ES-I3 (cell line): ENCODE measurements at regions not wholly inside any gene's neighbourhood (a gene's known extent, or its start where the extent isn't known, plus 50 kb on each side); places are given as distances from the start of the nearest gene placed in this dataset.
A peak's percentile ranks its signal among the peaks of the same experiment; 100 is the strongest.
"Not testable (repeated sequence)": the region's sequence is repeated elsewhere in the genome, so short reads cannot be mapped to it uniquely, and the experiment has no call there.

Source experiments
- H3K36me3 ChIP-seq: 2 replicates; pipeline ENCODE4 v1.6.1; 2013; ENCODE audit warnings: mild to moderate bottlenecking, low read length, control low read depth, moderate library complexity; ENCODE audit not compliant: insufficient read depth
- H3K4me1 ChIP-seq: 2 replicates; pipeline ENCODE4 v1.6.1; 2013; ENCODE audit warnings: mild to moderate bottlenecking, control low read depth, low read length; ENCODE audit not compliant: insufficient read depth
- H3K9ac ChIP-seq: 2 replicates; pipeline ENCODE4 v1.6.1; 2013; ENCODE audit warnings: low read depth, mild to moderate bottlenecking, low read length, moderate library complexity
- H3K9me3 ChIP-seq: 2 replicates; pipeline ENCODE4 v1.6.1; 2013; ENCODE audit warnings: mild to moderate bottlenecking, low read length, moderate library complexity; ENCODE audit not compliant: control insufficient read depth, insufficient read depth

DNA sequence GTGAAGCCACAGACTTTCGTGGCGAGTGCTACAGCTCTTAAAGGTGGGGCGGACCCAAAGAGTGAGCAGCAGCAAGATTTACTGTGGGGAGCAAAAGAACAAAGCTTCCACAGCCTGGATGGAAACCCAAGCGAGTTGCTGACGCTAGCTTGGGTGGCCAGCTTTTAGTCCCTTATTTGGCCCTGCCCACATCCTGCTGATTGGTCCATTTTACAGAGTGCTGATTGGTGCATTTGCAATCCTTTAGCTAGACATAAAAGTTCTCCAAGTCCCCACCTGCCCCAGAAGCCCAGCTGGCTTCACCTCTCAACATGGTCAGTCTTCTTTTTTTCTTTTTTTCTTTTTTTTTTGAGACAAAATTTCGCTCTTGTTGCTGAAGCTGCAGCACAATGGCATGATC lies 161.0 kb downstream of the SPATA31A6 start:
- H3K36me3 ChIP-seq, H3K4me1 ChIP-seq, H3K9ac ChIP-seq, H3K9me3 ChIP-seq: not testable (repeated sequence)

DNA sequence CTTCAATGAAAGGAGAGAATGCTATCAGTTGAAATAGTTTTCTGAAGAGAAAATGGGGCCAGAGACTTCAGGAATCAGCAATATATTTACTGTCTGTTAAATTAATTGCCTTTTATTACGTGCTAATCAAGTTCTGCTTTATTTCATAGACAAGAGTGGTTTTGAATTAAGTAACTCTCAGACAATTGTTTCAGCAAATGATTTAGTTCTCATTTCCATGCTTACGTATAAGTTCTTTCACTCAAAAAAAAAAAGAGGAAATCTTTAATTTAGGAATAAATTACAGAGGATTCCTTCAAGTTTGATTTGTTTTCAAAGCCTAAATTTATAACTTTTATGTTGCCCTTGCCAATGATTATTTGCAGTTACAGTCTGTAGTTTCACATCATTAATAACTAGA lies 163.5 kb downstream of the SPATA31A6 start:
- H3K36me3 ChIP-seq, H3K4me1 ChIP-seq, H3K9me3 ChIP-seq, H3K9ac ChIP-seq: not testable (repeated sequence)

DNA sequence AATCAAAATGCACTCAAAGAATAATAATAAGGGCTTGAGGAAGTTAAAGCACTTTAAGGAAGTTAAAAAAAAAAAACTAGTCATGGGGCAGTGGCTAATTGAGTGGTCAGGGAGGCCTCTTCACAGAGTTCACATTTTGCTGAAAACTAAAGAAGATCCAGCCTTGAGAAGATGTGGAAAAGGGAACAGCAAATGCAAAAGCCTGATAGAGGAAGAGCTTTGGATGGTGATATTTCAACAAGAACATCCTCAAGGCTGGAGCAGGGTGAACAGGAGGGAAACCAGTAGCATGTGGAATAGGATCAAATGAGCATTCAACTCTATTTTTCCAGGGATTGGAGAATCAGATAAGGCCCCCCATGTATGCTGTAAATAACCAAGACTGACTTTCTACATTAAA lies 165.7 kb downstream of the SPATA31A6 start:
- not testable (repeated sequence) for H3K4me1 ChIP-seq, H3K36me3 ChIP-seq, H3K9ac ChIP-seq, H3K9me3 ChIP-seq

DNA sequence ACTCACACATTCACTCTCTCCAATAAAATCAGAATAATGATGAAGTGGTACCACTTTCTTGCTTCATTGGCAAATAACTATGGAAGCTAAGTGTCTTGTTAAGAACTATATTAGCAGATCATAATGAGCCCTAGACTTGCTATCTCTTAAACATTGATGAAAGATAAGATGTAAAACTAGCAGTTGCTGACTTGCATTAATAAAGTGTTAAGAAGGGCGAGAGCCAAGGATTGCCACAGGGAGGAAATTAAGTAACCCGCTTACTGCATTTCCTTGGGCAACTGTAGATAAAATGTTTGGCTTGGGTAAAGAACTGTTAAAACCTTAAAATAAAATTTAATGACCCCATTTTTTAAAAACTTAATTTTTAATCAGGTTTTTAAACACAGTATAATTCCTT lies 167.0 kb downstream of the SPATA31A6 start:
- not testable (repeated sequence) for H3K9me3 ChIP-seq, H3K36me3 ChIP-seq, H3K4me1 ChIP-seq, H3K9ac ChIP-seq

DNA sequence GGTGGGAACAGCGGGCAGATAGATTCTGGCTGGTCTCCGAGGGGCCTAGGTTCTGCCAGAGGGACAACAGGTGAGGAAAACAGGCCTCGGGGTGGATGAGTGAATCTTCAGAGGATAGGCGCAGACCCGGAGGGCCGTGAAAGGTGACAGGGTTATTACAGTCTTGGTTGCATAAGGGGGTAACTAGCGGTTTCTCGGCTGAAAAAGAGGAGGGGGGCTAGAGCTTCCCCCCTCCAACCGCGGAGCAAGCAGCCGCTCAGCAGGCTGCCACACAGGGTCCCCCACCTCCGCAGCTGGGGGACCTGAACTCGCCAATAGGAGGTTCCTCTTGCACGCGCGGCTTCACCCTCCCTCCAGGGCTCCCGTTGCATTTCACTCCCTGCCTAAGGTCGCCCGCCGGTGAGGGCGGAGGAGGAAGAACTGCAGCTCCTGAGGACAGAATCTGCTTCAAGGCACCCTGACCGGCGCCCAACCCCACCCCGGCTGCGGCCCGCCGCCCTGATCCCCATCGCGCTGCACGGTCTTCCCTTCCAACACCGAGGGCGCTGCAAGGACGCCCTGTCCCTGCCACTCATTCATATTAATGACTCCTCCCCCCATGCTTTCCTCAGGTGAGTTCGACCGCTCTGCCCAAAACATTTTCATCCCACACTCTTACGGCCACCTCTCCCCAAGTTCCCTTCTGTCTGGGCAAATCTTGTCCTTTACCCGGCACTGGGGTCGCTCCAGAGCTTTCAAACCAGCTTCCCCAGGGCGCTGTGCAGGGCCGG lies 174.3 kb downstream of the SPATA31A6 start:
- not testable (repeated sequence) for H3K9me3 ChIP-seq, H3K4me1 ChIP-seq, H3K36me3 ChIP-seq
- H3K9ac ChIP-seq: peak overlapping the region; percentile 42; the same call in 1 of the 2 replicates

DNA sequence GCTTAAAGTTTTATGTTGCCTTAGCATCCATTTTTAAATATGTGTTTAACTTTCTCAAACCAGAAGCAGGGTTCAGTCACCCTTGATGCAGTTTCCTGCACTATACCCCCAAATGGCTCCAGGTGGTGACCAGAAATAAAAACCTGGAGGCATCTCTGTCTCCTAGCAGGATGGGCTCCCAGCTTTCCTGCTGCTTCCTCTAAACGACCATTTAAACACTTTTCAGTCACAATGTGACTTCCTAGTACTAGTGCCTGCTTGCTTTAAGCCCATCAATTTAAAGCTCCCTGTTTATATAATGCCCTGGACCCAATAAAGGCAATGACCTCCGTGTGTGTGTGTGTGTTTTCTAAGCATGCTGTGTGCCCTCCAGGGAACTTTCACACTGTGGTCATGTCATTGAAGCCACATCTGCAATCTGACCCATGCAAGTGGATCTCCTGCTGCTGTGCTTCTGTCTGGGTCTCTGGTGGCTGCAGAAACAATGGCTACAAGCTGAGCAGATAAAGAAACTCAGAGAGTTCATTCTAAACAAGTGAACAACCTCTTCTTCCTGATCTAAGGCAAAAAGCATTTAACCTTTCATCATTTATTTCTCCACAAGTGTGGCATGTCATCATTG lies 175.3 kb downstream of the SPATA31A6 start:
- peak overlapping the region; percentile 42; the same call in 1 of the 2 replicates for H3K9ac ChIP-seq
- H3K36me3 ChIP-seq, H3K9me3 ChIP-seq, H3K4me1 ChIP-seq: not testable (repeated sequence)

DNA sequence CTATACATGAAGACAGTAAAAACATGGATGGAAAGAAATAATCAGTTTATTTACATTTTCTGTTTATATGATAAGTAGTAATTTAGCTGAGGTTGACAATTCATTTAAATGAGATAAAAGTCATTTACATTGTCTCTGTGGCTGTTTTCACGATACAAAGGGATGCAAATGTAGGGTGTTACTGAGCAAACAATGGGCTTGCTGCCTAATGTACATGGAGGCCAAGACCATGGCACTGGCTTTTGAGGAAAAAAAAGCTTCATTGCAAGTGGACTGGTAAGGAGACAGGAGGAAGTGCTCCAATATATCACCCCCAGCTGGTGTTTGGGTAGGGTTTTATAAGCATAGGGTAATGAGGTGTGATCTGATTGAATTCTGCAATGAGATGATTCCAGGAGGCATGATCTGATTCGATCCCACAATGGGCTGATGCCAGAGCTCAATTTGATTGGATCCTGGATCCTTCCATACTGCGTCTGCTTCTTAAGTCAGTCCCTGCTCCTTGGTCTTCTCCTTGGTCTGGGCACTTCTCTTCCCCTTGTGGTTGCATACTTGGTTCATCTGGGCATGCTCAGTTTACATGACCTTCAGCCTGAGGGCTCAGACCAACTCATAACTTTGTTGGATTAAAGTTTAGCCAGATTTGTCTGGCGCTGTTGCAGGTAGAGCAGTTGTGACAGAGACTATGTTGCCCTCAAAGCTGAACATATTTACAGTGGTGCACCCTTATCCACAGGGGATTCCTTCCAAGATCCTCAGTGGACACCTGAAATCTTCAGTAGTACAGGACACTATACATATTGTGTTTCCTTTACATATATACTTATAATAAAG lies 181.2 kb downstream of the SPATA31A6 start:
- H3K9ac ChIP-seq, H3K9me3 ChIP-seq, H3K4me1 ChIP-seq, H3K36me3 ChIP-seq: not testable (repeated sequence)

DNA sequence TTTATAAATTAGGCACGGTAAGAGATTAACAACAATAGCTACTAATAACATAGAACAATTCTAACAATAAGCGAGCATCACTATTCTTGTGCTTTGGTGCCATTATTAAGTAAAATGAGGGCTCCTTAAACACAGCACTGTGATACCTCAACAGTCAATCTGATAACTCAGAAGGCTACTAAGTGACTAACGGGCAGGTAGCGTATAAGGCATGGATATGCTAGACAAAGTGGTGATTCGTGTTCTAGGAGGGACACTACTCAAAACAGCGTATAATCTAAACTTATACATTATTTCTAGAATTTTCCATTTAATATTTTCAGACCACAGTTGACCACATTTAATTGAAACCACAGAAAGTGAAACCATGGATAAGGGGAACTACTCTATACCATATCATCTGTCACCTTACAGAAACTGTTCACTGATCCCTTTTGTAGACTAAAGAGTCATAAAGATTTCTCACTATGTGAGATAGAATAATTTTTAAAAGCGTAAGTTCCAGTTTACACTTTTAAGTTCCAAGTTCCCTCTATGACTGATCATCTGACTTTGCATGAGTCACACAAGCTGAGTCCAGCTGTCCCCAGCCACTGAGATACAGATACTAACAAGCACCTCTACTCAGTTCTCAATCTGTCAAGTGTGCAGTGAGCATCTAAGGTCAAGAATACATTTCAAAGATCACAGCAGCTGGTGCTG lies 181.9 kb downstream of the SPATA31A6 start:
- not testable (repeated sequence) for H3K9ac ChIP-seq, H3K36me3 ChIP-seq, H3K9me3 ChIP-seq, H3K4me1 ChIP-seq

DNA sequence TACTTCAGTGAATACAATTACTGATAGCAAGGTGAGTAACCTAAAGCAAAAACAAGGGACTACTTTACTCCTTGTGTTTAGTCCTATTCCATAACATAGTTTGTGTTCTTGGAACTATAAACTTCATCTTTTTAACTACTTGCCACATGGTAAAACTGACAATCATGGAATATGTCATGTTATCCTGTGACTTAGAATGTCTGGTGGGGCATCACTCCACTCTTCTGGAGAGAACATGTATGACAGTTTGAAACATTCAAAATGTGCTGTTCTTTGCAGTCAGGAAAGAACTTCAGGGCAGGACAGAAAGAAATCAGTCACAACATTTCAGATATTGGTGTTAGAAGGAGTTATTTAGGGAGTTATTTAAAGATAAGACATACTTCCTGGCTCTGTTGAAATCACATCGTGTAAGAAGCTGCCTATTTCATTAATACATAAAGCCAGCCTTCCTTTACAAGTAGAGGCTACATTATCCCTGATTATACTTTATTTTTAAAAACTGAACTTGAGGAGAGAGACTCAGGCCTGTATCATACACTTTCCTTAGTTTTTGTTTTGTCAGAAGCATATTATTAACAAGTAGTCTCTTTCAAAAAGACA lies 184.9 kb downstream of the SPATA31A6 start:
- H3K9ac ChIP-seq, H3K9me3 ChIP-seq, H3K4me1 ChIP-seq, H3K36me3 ChIP-seq: not testable (repeated sequence)

DNA sequence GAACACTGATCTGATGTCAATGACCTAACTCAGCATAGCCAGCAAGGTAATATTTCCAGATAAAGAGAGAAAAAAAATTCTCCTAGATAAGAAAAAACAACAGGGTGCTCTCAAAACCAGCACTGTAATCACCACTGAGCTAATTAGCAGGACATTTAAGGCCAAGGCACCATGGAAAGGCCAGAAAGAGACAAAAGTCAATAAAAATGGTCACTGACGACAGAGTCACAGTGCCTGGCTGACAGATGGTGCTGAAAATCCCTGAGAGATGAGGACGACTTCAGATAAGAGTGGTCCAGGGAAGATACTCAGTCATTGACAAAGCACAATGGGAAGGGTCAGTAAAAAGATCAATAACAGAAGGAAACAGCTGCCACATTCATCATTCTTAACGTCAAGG lies 186.7 kb downstream of the SPATA31A6 start:
- not testable (repeated sequence) for H3K9ac ChIP-seq, H3K4me1 ChIP-seq, H3K36me3 ChIP-seq, H3K9me3 ChIP-seq

DNA sequence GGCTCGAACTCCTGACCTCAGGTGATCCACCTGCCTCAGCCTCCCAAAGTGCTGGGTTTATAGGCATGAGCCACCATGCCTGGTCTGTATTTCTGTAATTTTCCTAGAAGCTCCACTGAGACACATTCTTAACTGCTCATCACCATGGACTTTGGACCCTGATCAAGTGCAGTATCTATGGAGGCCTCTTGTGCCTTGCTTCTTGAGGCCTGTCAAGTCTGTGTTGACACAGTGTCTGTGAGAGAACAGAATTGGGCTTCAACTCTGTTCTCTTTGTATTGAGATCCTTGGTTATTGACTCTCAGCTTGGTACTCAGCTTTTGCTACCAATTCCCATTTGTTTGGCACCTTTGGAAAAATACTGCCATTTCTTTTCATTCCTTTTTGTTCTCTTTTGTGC lies 188.0 kb downstream of the SPATA31A6 start:
- not testable (repeated sequence) for H3K36me3 ChIP-seq, H3K4me1 ChIP-seq, H3K9ac ChIP-seq, H3K9me3 ChIP-seq

DNA sequence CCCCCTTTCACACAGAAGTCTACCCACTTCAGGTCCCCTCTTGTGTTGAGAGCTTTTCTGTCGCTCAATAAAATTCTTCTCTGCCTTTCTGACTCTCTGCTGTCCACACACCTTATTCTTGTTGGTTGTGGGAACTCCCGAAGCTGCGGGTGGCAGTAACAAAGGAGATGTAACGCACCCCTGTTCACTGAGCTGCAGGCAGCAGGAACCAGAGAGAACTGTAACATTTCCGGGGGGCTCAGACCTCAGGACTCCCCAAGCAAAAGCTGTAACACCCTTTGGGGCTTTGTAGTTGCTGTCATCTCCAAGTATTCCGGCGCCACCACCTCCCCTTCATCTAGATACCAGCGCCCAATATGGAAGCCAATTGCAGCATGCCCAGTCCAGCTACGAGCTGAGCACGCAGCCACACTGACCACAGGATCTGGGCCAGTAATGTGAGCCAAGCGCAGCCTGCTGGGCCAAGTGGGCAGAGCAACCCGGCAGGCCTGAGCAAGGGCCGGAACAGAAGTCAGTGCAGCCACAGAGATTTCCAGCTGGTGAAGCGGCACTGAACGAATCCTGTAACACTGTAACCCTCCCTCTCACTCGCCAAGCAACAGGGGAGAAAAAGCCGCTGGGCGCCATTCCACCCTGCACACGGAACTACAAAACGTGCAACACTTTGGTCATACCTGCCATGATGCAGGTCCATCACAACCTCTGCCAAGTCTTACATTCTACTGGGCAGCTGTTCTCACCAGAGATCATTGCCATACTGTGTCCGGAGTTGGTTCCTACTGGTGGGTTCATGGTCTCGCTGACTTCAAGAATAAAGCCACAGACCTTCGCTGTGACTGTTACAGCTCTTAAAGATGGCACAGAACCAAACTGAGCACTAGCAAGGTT lies 194.3 kb downstream of the SPATA31A6 start:
- H3K9ac ChIP-seq, H3K36me3 ChIP-seq, H3K9me3 ChIP-seq, H3K4me1 ChIP-seq: not testable (repeated sequence)

DNA sequence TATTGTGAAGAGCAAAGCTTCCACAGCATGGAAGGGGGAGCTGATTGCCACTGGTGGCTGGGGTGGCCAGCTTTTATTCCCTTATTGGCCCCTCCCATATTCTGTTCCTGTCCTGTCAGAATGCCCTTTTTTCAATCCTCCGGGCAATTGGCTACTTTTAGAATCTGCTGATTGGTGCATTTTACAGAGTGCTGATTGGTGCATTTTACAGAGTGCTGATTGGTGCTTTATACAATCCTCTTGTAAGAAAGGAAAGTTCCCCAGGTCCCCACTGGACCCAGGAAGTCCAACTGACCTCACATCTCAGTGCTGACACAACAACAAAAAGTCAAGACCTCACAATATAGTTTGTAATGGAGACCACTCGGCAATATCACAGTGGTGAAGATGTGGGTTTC lies 195.0 kb downstream of the SPATA31A6 start:
- no peaks in the 10 kb centered on the region for H3K36me3 ChIP-seq
- H3K9ac ChIP-seq: no peak overlapping the region
- H3K4me1 ChIP-seq: no peaks in the 10 kb centered on the region

More for the DNA sequence above, 195.0 kb downstream of the SPATA31A6 start:
- H3K9me3 ChIP-seq: no peaks in the 10 kb centered on the region; the same call in 1 of the 2 replicates
